WERI-Rb-1 (cell line): ENCODE measurements at regions not wholly inside any gene's neighbourhood (a gene's known extent, or its start where the extent isn't known, plus 50 kb on each side); places are given as distances from the start of the nearest gene placed in this dataset.

Source experiments
- DNase-seq: peaks from one replicate; pipeline ENCODE4 v3.0.0-alpha.2; 2020
- H3K27ac ChIP-seq: fragments of 250-450 bp; sonication (Bioruptor Pico); 2 replicates; pipeline ENCODE4 v1.5.1; 2020; ENCODE audit warnings: mild to moderate bottlenecking, moderate library complexity
- H3K27me3 ChIP-seq: fragments of 250-450 bp; sonication (Bioruptor Pico); 2 replicates; pipeline ENCODE4 v1.5.1; 2021; ENCODE audit warnings: mild to moderate bottlenecking, low read depth, moderate library complexity; ENCODE audit not compliant: insufficient read depth, severe bottlenecking
- H3K36me3 ChIP-seq: fragments of 250-450 bp; sonication (Bioruptor Pico); 2 replicates; pipeline ENCODE4 v1.5.1; 2020; ENCODE audit warnings: mild to moderate bottlenecking, moderate library complexity
- H3K4me3 ChIP-seq: 2 replicates; pipeline ENCODE4 v1.5.1; 2011; ENCODE audit warnings: low read depth, mild to moderate bottlenecking, control low read depth, low read length
- H3K9me3 ChIP-seq: fragments of 250-450 bp; sonication (Bioruptor Pico); 2 replicates; pipeline ENCODE4 v1.5.1; 2021; ENCODE audit warnings: mild to moderate bottlenecking, moderate library complexity; ENCODE audit not compliant: severe bottlenecking
- CTCF ChIP-seq: IDR thresholded peaks from 2 replicates; pipeline ENCODE4 v1.5.1; 2011; ENCODE audit warnings: low read depth, mild to moderate bottlenecking, control low read depth, inconsistent platforms, low read length

GRCh38 chr3:152891678-152892077 lies 56.7 kb downstream of the P2RY1 start:
- no peak for DNase-seq
- H3K9me3 ChIP-seq, result no peaks in the 10 kb centered on the region
- no peaks in the 10 kb centered on the region for H3K36me3 ChIP-seq
- no peak overlapping the region for H3K4me3 ChIP-seq
- TF ChIP-seq CTCF, result no peak
- no peak overlapping the region for H3K27ac ChIP-seq
- H3K27me3 ChIP-seq, result no peaks in the 10 kb centered on the region

GRCh38 chr3:152892446-152892845 lies 57.5 kb downstream of the P2RY1 start:
- H3K9me3 ChIP-seq, result no peaks in the 10 kb centered on the region
- no peak for DNase-seq
- no peaks in the 10 kb centered on the region for H3K27me3 ChIP-seq
- H3K27ac ChIP-seq, result no peak overlapping the region
- no peak for TF ChIP-seq CTCF
- H3K36me3 ChIP-seq, result no peaks in the 10 kb centered on the region
- H3K4me3 ChIP-seq, result no peak overlapping the region

- no peaks in the 10 kb centered on the region for H3K36me3 ChIP-seq
- DNase-seq, result no peak
- no peak overlapping the region for H3K27ac ChIP-seq
- H3K9me3 ChIP-seq, result no peaks in the 10 kb centered on the region
- no peak for TF ChIP-seq CTCF
- H3K4me3 ChIP-seq, result no peak overlapping the region
- no peaks in the 10 kb centered on the region for H3K27me3 ChIP-seq
These were observed 58.7 kb downstream of the P2RY1 start for GRCh38 chr3:152893647-152894046.

- TF ChIP-seq CTCF, result no peak
- H3K4me3 ChIP-seq, result no peak overlapping the region
- no peaks in the 10 kb centered on the region for H3K27me3 ChIP-seq
- no peak overlapping the region for H3K27ac ChIP-seq
- DNase-seq, result no peak
- H3K9me3 ChIP-seq, result no peaks in the 10 kb centered on the region
- H3K36me3 ChIP-seq, result no peaks in the 10 kb centered on the region
These were observed 64.4 kb downstream of the P2RY1 start for GRCh38 chr3:152899306-152899705.

- no peak for TF ChIP-seq CTCF
- DNase-seq, result no peak
- no peaks in the 10 kb centered on the region for H3K9me3 ChIP-seq
- H3K27me3 ChIP-seq, result no peaks in the 10 kb centered on the region
- no peak overlapping the region for H3K4me3 ChIP-seq
- H3K27ac ChIP-seq, result no peak overlapping the region
- no peaks in the 10 kb centered on the region for H3K36me3 ChIP-seq
These were observed 67.3 kb downstream of the P2RY1 start for GRCh38 chr3:152902141-152902669.

GRCh38 chr3:152905631-152906030 lies 70.7 kb downstream of the P2RY1 start:
- Histone ChIP-seq H3K4me3 (no peak overlapping the region), H3K9me3 (no peaks in the 10 kb centered on the region), H3K27me3 (no peaks in the 10 kb centered on the region), H3K27ac (no peak overlapping the region), H3K36me3 (no peaks in the 10 kb centered on the region)
- no peak for TF ChIP-seq CTCF
- DNase-seq, result no peak
